ENCODE measurements at regions not wholly inside any gene's neighbourhood (a gene's known extent, or its start where the extent isn't known, plus 50 kb on each side); places are given as distances from the start of the nearest gene placed in this dataset.

DNA sequence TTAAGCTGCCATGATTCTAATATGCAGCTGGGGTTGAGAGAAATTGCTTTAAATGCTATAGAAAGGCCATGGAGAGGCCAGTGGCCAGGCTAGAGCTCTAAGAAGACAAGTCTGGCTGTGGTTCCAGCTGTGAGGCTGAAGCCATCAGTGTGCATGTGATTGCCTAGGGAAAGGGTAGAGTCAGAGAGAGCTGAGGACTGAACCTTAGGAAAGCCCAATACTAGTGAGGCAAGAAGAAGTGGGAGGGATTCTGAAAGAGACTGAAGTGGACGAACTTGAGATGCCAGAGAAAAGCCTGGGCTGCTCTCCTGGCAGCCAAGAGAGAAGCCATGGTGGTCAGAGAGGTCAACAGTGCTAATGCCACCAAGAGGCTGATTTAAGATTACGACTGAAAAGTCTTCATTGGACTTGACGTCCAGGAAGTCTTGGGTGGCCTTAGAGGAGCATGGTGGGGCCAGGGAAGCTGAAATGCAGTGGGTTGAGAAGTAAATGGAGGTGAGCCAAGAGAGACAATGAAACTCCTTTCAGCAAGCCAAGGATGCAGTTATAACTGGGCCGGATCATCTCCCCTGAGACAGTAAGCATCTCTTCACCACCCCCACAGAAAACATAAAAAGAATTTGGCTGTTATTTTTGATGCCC, 133.2 kb downstream of the TMEM174 start:
- Histone ChIP-seq H3K27ac (ENCODE audit: low read depth in 2 of 2, low read length in 1 of 2) (no peak overlapping the region), H3K4me1 (ENCODE audit: control insufficient read depth in 1 of 2, insufficient read depth in 2 of 2, low read depth in 1 of 2, low read length in 1 of 2) (peaks cover 0 to 7% of the 10 kb centered on the region in 2 experiments; a peak in 2 of 4 replicates), H3K9ac (no peak overlapping the region), H3K9me2 (no peaks in the 10 kb centered on the region), H3K4me3 (ENCODE audit: low read depth in 2 of 2, low read length in 1 of 2) (no peak overlapping the region), H2AFZ (ENCODE audit: low read depth) (no peak overlapping the region), H3K27me3 (ENCODE audit: insufficient read depth) (no peaks in the 10 kb centered on the region), H3F3A (replicated peaks; ENCODE audit: insufficient read depth) (peaks cover 13% of the 10 kb centered on the region), H3K4me2 (no peak overlapping the region), H3K9me3 (no peaks in the 10 kb centered on the region), H3K79me2 (ENCODE audit: insufficient read depth) (no peaks in the 10 kb centered on the region), H4K20me1 (ENCODE audit: insufficient read depth) (no peaks in the 10 kb centered on the region), H3K36me3 (replicated peaks in 1 of 2; ENCODE audit: control insufficient read depth in 1 of 2, insufficient read depth in 2 of 2, low read length in 1 of 2) (no peaks in the 10 kb centered on the region)
- ChIA-PET POLR2A (no interaction called here), CTCF (interaction anchor here (1.2 to 2.7 kb wide), 3 partner anchors 11 to 149 kb away, joined by 3 to 12 read pairs (median 8); no protein-coding TSS in a partner anchor)
- TF ChIP-seq MEF2A (IDR thresholded peaks at IDR 0.05; ENCODE audit: borderline replicate concordance, low read depth) (no peak), RCOR1 (IDR thresholded peaks at IDR 0.05; ENCODE audit: low read length) (no peak), NFIC (IDR thresholded peaks at IDR 0.05; ENCODE audit: borderline replicate concordance) (no peak), POLR2AphosphoS5 (IDR thresholded peaks at IDR 0.05; ENCODE audit: low read depth, low read length) (no peak), JUND (IDR thresholded peaks at IDR 0.05) (no peak), FOSL2 (IDR thresholded peaks at IDR 0.05; ENCODE audit: borderline replicate concordance, low read depth) (no peak), SMC3 (IDR thresholded peaks at IDR 0.05; ENCODE audit: low read depth, low read length) (no peak), MXI1 (IDR thresholded peaks at IDR 0.05; ENCODE audit: low read depth, low read length) (no peak), EP300 (IDR thresholded peaks at IDR 0.05; ENCODE audit: borderline replicate concordance in 1 of 2, low read depth in 1 of 2, low read length in 1 of 2) (no peak), EZH2phosphoT487 (IDR thresholded peaks at IDR 0.05; ENCODE audit: borderline replicate concordance, low read depth) (no peak), TCF12 (IDR thresholded peaks at IDR 0.05) (no peak), RFX5 (IDR thresholded peaks at IDR 0.05; ENCODE audit: low read length) (no peak), GABPA (IDR thresholded peaks at IDR 0.05; ENCODE audit: low read depth) (no peak), ELF1 (IDR thresholded peaks at IDR 0.05) (no peak)
- TF ChIP-seq, protein P1, sequence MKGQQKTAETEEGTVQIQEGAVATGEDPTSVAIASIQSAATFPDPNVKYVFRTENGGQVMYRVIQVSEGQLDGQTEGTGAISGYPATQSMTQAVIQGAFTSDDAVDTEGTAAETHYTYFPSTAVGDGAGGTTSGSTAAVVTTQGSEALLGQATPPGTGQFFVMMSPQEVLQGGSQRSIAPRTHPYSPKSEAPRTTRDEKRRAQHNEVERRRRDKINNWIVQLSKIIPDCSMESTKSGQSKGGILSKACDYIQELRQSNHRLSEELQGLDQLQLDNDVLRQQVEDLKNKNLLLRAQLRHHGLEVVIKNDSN (IDR thresholded peaks at IDR 0.05; ENCODE audit: borderline replicate concordance, low read depth) = no peak
- TF ChIP-seq, protein P2, sequence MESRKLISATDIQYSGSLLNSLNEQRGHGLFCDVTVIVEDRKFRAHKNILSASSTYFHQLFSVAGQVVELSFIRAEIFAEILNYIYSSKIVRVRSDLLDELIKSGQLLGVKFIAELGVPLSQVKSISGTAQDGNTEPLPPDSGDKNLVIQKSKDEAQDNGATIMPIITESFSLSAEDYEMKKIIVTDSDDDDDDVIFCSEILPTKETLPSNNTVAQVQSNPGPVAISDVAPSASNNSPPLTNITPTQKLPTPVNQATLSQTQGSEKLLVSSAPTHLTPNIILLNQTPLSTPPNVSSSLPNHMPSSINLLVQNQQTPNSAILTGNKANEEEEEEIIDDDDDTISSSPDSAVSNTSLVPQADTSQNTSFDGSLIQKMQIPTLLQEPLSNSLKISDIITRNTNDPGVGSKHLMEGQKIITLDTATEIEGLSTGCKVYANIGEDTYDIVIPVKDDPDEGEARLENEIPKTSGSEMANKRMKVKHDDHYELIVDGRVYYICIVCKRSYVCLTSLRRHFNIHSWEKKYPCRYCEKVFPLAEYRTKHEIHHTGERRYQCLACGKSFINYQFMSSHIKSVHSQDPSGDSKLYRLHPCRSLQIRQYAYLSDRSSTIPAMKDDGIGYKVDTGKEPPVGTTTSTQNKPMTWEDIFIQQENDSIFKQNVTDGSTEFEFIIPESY (IDR thresholded peaks at IDR 0.05; ENCODE audit: borderline replicate concordance, low read depth) = no peak
- TF ChIP-seq, protein P3, sequence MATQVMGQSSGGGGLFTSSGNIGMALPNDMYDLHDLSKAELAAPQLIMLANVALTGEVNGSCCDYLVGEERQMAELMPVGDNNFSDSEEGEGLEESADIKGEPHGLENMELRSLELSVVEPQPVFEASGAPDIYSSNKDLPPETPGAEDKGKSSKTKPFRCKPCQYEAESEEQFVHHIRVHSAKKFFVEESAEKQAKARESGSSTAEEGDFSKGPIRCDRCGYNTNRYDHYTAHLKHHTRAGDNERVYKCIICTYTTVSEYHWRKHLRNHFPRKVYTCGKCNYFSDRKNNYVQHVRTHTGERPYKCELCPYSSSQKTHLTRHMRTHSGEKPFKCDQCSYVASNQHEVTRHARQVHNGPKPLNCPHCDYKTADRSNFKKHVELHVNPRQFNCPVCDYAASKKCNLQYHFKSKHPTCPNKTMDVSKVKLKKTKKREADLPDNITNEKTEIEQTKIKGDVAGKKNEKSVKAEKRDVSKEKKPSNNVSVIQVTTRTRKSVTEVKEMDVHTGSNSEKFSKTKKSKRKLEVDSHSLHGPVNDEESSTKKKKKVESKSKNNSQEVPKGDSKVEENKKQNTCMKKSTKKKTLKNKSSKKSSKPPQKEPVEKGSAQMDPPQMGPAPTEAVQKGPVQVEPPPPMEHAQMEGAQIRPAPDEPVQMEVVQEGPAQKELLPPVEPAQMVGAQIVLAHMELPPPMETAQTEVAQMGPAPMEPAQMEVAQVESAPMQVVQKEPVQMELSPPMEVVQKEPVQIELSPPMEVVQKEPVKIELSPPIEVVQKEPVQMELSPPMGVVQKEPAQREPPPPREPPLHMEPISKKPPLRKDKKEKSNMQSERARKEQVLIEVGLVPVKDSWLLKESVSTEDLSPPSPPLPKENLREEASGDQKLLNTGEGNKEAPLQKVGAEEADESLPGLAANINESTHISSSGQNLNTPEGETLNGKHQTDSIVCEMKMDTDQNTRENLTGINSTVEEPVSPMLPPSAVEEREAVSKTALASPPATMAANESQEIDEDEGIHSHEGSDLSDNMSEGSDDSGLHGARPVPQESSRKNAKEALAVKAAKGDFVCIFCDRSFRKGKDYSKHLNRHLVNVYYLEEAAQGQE (IDR thresholded peaks at IDR 0.05; ENCODE audit: low read depth, low read length) = no peak
- TF ChIP-seq, protein P4, sequence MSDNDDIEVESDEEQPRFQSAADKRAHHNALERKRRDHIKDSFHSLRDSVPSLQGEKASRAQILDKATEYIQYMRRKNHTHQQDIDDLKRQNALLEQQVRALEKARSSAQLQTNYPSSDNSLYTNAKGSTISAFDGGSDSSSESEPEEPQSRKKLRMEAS (IDR thresholded peaks at IDR 0.05; ENCODE audit: low read depth) = no peak
- 58% methylated on average over 4 of the region's 4 CpGs for WGBS (ENCODE audit: low lambda C conversion rate)
- DNase-seq = no peak
